ENCODE measurements at regions not wholly inside any gene's neighbourhood (a gene's known extent, or its start where the extent isn't known, plus 50 kb on each side); places are given as distances from the start of the nearest gene placed in this dataset.

DNA sequence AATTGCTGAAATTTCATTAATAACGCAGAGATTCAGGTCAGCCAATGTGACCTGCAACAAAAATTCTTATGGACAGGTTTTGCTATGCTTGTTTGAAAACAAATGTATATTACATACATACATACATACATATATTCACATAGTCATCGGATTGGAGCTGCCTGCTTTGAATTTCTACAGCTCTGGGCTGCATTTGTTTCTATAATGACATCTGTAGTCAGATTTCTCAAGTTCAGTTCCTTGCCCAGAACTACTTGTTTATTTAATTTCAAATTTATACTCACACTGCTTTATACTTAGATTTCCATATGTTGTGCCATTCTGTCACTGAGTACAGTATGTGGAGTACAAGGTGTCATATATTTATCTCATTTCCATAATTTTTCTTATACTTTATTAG lies 2775.0 kb downstream of the PCDH9 start:
- no peak for DNase-seq (ENCODE audit: low spot score)
- in situ Hi-C loops (cut with MboI; ENCODE audit: low pct_unique_long_range_greater_than_20kb, low sequenced_read_pairs, unreplicated experiment): no loop called here
- TF ChIP-seq, protein P1, sequence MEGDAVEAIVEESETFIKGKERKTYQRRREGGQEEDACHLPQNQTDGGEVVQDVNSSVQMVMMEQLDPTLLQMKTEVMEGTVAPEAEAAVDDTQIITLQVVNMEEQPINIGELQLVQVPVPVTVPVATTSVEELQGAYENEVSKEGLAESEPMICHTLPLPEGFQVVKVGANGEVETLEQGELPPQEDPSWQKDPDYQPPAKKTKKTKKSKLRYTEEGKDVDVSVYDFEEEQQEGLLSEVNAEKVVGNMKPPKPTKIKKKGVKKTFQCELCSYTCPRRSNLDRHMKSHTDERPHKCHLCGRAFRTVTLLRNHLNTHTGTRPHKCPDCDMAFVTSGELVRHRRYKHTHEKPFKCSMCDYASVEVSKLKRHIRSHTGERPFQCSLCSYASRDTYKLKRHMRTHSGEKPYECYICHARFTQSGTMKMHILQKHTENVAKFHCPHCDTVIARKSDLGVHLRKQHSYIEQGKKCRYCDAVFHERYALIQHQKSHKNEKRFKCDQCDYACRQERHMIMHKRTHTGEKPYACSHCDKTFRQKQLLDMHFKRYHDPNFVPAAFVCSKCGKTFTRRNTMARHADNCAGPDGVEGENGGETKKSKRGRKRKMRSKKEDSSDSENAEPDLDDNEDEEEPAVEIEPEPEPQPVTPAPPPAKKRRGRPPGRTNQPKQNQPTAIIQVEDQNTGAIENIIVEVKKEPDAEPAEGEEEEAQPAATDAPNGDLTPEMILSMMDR (IDR thresholded peaks at IDR 0.05; ENCODE audit: extremely low read depth, insufficient read depth, missing control alignments): no peak

DNA sequence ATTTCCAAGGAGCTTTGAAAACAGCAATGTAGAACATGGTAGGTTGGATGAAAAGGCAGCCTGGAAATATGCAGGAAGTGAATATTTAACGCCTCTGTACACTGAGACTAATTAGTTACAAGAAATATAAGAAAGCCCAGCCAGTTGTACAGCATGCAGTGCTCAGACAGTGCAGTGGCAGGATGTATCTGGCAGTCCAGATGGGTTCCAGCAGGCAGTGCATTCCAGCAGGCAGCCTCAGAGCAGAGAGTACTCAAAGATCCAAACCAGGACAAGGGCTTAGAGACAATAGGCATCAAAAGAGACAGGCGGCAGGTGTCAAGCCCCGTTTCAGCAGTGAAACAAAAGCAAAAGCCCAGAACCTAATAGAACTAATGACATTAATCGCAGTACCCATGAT lies 2776.3 kb downstream of the PCDH9 start:
- in situ Hi-C loops (cut with MboI; ENCODE audit: low pct_unique_long_range_greater_than_20kb, low sequenced_read_pairs, unreplicated experiment): no loop called here
- DNase-seq (ENCODE audit: low spot score): no peak
- TF ChIP-seq, protein P1 (IDR thresholded peaks at IDR 0.05; ENCODE audit: extremely low read depth, insufficient read depth, missing control alignments): no peak

DNA sequence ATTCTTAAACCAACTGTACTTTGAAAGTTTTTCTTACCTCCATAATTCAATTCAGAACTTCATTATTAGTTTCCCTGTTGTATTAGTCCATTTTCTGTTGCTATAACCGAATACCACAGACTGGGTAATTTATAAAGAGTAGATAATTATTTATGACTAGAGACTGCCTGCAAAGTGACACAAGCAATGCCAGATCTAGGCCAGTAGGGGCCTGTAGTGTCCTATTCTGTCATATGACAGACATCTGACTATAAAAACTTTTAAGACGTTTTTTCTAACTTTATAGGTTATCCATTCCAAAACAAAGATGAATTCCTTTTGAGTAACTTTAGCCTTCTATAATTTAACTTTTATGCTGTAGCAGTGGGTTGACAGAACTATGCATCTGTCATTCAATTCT lies 2783.8 kb downstream of the PCDH9 start:
- in situ Hi-C loops (cut with MboI; ENCODE audit: low pct_unique_long_range_greater_than_20kb, low sequenced_read_pairs, unreplicated experiment): no loop called here
- TF ChIP-seq, protein P1 (IDR thresholded peaks at IDR 0.05; ENCODE audit: extremely low read depth, insufficient read depth, missing control alignments): peak; percentile 20
- no peak for DNase-seq (ENCODE audit: low spot score)

DNA sequence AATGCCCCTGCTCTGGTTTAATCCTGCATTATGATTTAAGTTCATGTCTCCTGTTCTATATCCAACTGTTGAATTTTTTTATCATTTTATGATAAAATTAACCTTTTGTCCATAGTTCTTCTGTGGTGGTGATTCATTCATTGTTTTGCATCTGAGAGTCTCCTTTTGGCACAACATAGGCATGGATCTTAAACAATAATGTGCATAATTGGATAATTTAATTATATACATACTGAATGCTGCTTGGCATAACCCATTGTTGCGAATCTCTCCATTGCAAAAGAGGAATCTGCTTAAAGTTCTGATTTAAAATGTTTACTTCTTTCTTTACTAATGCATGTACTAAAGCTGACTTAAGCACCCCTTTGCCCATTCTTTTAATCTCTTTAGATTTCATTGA lies 2788.4 kb downstream of the PCDH9 start:
- TF ChIP-seq, protein P1 (IDR thresholded peaks at IDR 0.05; ENCODE audit: extremely low read depth, insufficient read depth, missing control alignments): no peak
- in situ Hi-C loops (cut with MboI; ENCODE audit: low pct_unique_long_range_greater_than_20kb, low sequenced_read_pairs, unreplicated experiment): no loop called here
- no peak for DNase-seq (ENCODE audit: low spot score)

DNA sequence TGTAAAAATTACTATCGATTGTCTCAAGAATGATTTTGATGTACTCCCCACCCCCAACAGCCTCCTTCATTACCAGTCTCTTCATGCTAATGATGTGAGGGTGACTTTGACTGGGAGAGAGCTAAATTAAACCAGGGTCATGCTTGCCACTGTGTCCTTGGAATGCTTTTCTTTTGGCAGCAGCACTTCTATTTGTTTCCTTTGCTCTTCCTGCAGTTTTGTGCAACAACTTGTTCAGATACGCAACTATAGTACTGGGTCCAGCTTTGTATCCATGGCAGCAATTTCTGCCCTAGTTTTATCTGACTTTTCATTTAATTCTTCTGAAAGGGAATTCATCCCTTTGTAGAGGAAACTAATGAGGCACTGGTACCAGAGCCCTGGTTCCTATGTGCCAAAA lies 2792.1 kb downstream of the PCDH9 start:
- in situ Hi-C loops (cut with MboI; ENCODE audit: low pct_unique_long_range_greater_than_20kb, low sequenced_read_pairs, unreplicated experiment): no loop called here
- no peak for DNase-seq (ENCODE audit: low spot score)
- TF ChIP-seq, protein P1 (IDR thresholded peaks at IDR 0.05; ENCODE audit: extremely low read depth, insufficient read depth, missing control alignments): no peak

DNA sequence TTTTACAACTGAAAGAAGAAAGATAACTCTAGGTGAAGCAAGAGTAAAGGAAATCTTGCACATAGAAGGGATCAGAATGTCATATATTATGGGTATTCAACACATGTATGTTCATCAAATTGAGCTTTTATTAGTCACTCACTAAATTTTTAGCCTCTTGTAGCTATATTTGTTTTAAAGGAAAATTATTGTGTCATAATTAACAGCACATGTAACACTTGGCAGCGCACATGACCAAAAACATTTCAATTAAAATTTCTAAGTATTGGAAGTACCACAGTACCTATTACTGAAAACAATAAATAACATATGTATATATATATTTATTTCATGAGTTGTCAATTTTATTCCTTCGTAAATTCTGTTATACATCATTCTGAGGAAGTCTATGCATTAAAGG lies 2800.4 kb downstream of the PCDH9 start:
- in situ Hi-C loops (cut with MboI; ENCODE audit: low pct_unique_long_range_greater_than_20kb, low sequenced_read_pairs, unreplicated experiment): no loop called here

More for the DNA sequence above, 2800.4 kb downstream of the PCDH9 start:
- TF ChIP-seq, protein P1 (IDR thresholded peaks at IDR 0.05; ENCODE audit: extremely low read depth, insufficient read depth, missing control alignments): no peak
- DNase-seq (ENCODE audit: low spot score): no peak

Data from GM13977 (cell line).